Parathyroid adenoma (tissue), 2 donors: ENCODE measurements at regions not wholly inside any gene's neighbourhood (a gene's known extent, or its start where the extent isn't known, plus 50 kb on each side); places are given as distances from the start of the nearest gene placed in this dataset.

ENCODE experiments used
- H2AFZ ChIP-seq: fragments of 300-600 bp; sonication (generic); one replicate; pipeline ENCODE4 v1.7.0; 2017; ENCODE audit warnings: antibody characterized with exemption, mild to moderate bottlenecking
- H3K27ac ChIP-seq: fragments of 300-600 bp; sonication (generic); one replicate; pipeline ENCODE4 v1.7.0; 2017
- H3K27me3 ChIP-seq: fragments of 300-600 bp; sonication (generic); one replicate; pipeline ENCODE4 v1.7.0; 2017; ENCODE audit warnings: low read length; ENCODE audit not compliant: control insufficient read depth, insufficient read depth
- H3K36me3 ChIP-seq: fragments of 300-600 bp; sonication (generic); one replicate; pipeline ENCODE4 v1.7.0; 2017; ENCODE audit warnings: low read length; ENCODE audit not compliant: control insufficient read depth, insufficient read depth
- H3K4me1 ChIP-seq: fragments of 300-600 bp; sonication (generic); one replicate; pipeline ENCODE4 v1.7.0; 2017; ENCODE audit warnings: control low read depth
- H3K4me2 ChIP-seq: fragments of 300-600 bp; sonication (generic); one replicate; pipeline ENCODE4 v1.7.0; 2017; ENCODE audit warnings: low read length
- H3K4me3 ChIP-seq: fragments of 300-600 bp; sonication (generic); one replicate; pipeline ENCODE4 v1.7.0; 2017; ENCODE audit warnings: low read depth, low read length
- H3K79me2 ChIP-seq: fragments of 300-600 bp; sonication (generic); one replicate; pipeline ENCODE4 v1.7.0; 2017; ENCODE audit warnings: control low read depth
- H3K9ac ChIP-seq: fragments of 300-600 bp; sonication (generic); one replicate; pipeline ENCODE4 v1.7.0; 2017; ENCODE audit warnings: mild to moderate bottlenecking
- H3K9me3 ChIP-seq: fragments of 300-600 bp; sonication (generic); one replicate; pipeline ENCODE4 v1.7.0; 2017; ENCODE audit warnings: low read length; ENCODE audit not compliant: control insufficient read depth
- CTCF ChIP-seq: fragments of 300-600 bp; sonication (generic); IDR thresholded peaks from one replicate; pipeline ENCODE4 v1.7.0; 2017; ENCODE audit warnings: antibody characterized with exemption, mild to moderate bottlenecking
- donor health status: primary hyperparathyroidism.

GRCh38 chr11:88387957-88388356 is 50.4 kb upstream of the CTSC start:
- H3K9ac ChIP-seq: no peak overlapping the region
- H3K4me1 ChIP-seq: no peaks in the 10 kb centered on the region
- no peak overlapping the region for H2AFZ ChIP-seq
- H3K4me2 ChIP-seq: no peak overlapping the region
- H3K9me3 ChIP-seq: no peaks in the 10 kb centered on the region
- H3K79me2 ChIP-seq: no peaks in the 10 kb centered on the region
- H3K36me3 ChIP-seq: no peaks in the 10 kb centered on the region
- no peaks in the 10 kb centered on the region for H3K27me3 ChIP-seq
- no peak for TF ChIP-seq CTCF
- no peak overlapping the region for H3K27ac ChIP-seq
- no peak overlapping the region for H3K4me3 ChIP-seq
